ENCODE measurements at regions not wholly inside any gene's neighbourhood (a gene's known extent, or its start where the extent isn't known, plus 50 kb on each side); places are given as distances from the start of the nearest gene placed in this dataset.

- TF ChIP-seq CTCF (IDR thresholded peaks at IDR 0.05) = no peak
- no peak for TF ChIP-seq POLR2A (IDR thresholded peaks at IDR 0.05)
Observed at GRCh38 chr16:5309946-5310611, 212.5 kb upstream of the EEF2KMT start.

Data from heart left ventricle (tissue), 13 donors.